HG02623 (cell line): ENCODE measurements at regions not wholly inside any gene's neighbourhood (a gene's known extent, or its start where the extent isn't known, plus 50 kb on each side); places are given as distances from the start of the nearest gene placed in this dataset.

ENCODE experiments used
- ATAC-seq: cut with Tn5 transposase; IDR thresholded peaks from one replicate; pipeline ENCODE4 v1.9.1; 2021; ENCODE audit warnings: moderate library complexity; ENCODE audit not compliant: unreplicated experiment

DNA sequence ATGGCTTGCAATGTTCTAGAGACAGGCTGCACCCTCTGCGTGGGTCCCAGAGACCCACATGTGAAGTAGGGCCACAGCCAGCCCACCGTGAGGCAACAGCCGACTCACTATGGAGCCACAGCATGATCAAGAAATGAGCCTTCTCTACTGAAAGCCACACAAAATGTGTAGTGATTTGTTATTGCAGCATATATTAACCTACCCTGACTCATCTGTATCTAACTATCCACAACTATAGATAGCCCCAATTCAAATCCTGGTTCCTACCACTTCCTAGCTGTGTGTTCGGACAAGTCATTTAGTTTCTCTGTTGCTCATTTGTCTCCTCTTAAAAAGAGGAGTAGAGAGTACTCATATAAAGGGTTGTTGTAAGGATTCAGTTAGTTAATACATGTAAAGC lies 1152.3 kb downstream of the BCL11B start:
- no peak for ATAC-seq

- no peak for ATAC-seq
These were observed 1151.0 kb downstream of the BCL11B start for GRCh38 chr14:98120831-98121464.

GRCh38 chr14:98122527-98122926 lies 1149.5 kb downstream of the BCL11B start:
- ATAC-seq: no peak

- ATAC-seq: no peak
These were observed 1141.3 kb downstream of the BCL11B start for GRCh38 chr14:98130691-98131090.

GRCh38 chr14:98131406-98131805 lies 1140.6 kb downstream of the BCL11B start:
- ATAC-seq: no peak

DNA sequence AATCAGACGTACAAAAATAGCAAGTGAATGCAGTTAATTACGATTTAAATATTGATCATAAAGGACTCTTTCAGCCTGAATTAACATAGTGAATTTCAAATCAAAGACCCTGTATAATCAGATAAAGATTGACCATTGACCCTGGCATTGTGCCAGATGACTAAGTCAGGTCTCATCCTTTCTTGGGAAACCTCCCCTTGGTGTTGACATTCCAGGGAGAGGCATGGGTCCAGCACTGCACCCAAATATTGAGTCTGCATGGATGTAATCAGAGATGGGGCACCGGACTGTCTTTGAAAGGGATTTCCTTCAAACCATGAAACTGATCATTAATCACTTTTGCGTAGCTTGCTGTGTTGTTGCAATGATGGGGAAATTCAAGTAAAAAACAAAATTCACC lies 1138.2 kb downstream of the BCL11B start:
- ATAC-seq: no peak

GRCh38 chr14:98136012-98136789 lies 1135.8 kb downstream of the BCL11B start:
- no peak for ATAC-seq

DNA sequence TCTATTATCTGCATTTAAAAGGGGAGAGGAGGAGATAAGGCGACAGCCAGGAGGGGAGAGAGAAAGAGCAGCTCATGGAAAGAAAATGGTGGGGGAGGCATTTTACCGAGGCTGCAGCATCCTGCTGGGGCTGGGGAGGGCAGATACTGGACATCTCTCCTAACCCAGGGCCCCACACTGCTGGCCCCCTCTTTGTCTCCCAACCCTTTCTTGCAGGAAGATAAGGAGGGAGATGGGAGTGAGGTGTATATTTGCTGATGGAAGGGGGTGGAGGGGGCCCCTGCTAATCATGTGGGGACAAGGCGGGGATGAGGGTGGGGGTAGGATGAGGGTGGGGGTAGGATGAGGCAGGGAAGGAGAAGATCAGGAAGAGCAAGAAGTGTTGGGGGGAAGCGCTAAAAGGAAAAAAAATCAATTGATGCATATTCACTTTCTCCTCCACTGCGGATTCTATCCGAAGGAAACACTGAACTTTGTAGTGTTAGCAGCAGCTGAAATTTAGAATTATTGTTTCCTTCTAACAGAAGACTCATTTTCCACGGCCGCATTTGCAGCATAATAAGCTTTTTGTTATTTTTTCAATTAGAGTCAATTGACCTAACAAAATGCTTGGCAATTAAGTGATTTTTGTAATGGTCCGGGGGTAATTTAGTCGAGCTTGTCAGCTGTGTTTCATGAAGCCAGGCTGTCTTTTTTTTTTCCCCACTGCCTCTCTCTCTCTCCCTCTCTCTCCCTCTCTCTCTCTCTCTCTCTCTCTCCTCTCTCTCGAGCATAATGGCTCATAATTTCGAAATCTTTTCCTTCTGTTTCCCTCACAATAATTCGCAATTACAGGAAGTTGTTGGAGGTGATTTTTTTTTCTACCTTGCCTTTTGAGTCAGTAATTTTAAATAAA lies 1134.6 kb downstream of the BCL11B start:
- no peak for ATAC-seq

- no peak for ATAC-seq
These were observed 1133.3 kb downstream of the BCL11B start for GRCh38 chr14:98138666-98139065.

DNA sequence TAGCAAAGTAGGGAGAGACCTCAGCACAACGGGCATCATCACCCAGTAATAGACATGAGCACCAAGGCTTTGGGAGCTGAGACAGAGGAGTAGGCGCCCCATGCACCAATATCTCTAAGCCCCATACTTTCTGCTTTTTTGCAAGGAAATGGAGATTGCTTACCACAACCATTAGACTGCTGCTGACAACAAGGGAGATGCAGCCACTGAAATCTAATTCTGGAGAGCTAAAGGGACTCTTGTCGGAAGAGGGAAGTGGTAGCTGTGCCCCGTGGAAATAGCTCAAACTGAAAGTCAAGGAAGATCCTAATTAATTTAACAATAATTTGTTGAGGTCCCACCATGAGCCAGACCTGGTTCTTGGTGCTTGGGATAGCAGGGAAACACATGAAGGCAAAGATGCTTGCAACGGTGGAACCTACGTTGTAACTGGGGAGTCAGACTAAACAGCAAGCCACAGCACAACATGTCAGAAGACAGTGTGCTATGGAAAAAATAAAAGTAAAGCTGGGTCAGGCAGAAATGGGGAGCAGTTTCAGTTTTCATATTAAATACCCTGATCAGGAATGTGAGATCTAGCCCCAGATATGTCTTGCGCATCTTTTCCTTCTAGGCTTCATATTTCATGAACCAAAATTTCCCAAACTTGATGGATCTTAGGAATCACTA lies 1131.0 kb downstream of the BCL11B start:
- ATAC-seq: no peak

GRCh38 chr14:98143566-98143965 lies 1128.4 kb downstream of the BCL11B start:
- no peak for ATAC-seq

GRCh38 chr14:98144964-98145363 lies 1127.0 kb downstream of the BCL11B start:
- no peak for ATAC-seq

- no peak for ATAC-seq
These were observed 1125.6 kb downstream of the BCL11B start for GRCh38 chr14:98146416-98146815.

DNA sequence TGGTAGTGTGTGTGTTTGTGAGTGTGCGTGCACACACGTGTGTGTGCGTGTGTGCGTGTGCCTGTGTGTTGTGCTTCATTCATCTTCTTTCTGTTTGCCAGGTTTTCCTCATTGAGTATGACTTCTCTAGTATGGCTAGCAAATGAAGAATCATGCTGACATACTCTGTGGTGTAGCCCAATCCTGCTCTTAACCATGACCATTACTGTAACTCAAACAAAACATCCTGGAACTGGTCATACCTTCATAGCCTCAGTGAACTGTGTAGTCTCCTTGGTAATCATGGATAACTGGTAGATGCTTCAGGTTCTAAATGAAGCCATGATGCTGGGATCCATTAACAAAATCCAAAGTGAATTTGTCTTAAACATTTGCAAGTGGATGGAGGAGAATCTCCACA lies 1117.7 kb downstream of the BCL11B start:
- ATAC-seq: no peak

DNA sequence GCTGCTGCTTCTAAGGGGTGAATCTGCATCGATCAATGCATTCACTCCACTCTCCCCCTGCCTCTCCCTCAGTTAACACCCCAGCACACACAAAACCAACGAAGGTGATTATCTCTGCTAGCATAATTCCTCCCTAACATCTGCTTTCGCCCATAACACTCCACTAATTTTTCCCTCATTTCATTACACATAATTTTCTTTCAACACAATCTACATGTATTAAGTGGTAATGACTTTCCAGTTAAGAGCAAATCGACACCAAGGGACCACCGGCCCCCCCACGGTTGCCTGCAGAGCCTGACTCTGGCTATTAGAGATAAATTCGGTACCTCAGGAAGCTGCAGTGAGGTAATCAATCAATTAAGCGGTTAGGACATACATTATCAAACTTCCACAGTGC lies 1115.6 kb downstream of the BCL11B start:
- no peak for ATAC-seq

DNA sequence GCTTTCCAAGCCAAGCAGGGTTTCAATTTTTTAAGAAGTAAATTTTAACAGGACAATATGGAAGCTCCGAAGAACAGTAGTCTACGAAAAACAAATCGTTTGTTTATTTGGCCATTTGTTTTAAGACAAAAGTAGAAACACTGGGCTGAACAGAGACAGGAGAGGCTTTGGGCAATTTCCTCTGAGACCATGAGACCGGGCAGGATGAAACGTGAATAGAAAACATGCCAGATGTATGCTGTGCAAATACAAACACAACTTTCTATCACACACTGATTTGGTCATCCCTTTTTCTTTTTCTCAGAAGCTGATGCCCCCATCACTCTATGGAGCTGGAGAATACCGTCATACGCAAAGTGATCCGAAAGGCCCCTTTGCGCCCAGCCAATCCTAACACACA lies 1111.1 kb downstream of the BCL11B start:
- no peak for ATAC-seq

- ATAC-seq: no peak
These were observed 1110.6 kb downstream of the BCL11B start for GRCh38 chr14:98161356-98161755.

GRCh38 chr14:98162856-98163805 lies 1108.9 kb downstream of the BCL11B start:
- ATAC-seq: no peak

DNA sequence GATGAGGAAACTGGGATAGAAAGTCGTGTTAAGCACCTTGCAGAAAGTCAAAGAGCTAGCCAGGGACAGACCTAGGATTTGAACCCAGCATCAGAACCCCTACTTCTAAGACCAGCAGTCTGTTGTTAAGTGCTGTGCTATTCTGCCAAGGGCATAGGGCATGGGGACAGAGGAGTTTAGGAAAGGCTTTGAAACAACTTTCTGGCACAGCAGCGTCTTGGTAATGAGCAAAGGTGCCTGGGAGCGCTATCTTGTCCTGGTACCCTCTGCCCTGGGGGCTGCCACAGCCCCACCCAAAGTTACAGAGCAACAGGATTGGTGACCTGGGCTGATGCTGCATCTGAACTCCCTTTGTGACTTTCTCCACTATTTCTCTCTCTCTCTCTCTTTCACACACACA lies 1108.1 kb downstream of the BCL11B start:
- no peak for ATAC-seq

GRCh38 chr14:98165976-98166375 lies 1106.0 kb downstream of the BCL11B start:
- ATAC-seq: no peak
